Muscle layer of colon (tissue), 2 donors: ENCODE measurements at regions not wholly inside any gene's neighbourhood (a gene's known extent, or its start where the extent isn't known, plus 50 kb on each side); places are given as distances from the start of the nearest gene placed in this dataset.

Source experiments
- H3K27ac ChIP-seq: one replicate; pipeline ENCODE4 v1.7.0; 2013; ENCODE audit warnings: low read depth, mild to moderate bottlenecking, low read length, moderate library complexity
- H3K27me3 ChIP-seq, 2 donors: one replicate each; pipeline ENCODE4 v1.7.0; 2013; ENCODE audit warnings: low read length in 2 of 2, mild to moderate bottlenecking in 2 of 2; ENCODE audit not compliant: insufficient read depth in 2 of 2, control insufficient read depth in 1 of 2
- H3K36me3 ChIP-seq: one replicate; pipeline ENCODE4 v1.7.0; 2013; ENCODE audit warnings: mild to moderate bottlenecking, low read length; ENCODE audit not compliant: insufficient read depth
- H3K4me1 ChIP-seq: one replicate; pipeline ENCODE4 v1.7.0; 2013; ENCODE audit warnings: mild to moderate bottlenecking, low read length; ENCODE audit not compliant: insufficient read depth
- H3K4me3 ChIP-seq, 2 donors: one replicate each; pipeline ENCODE4 v1.7.0; 2013; ENCODE audit warnings: low read length in 2 of 2, low read depth in 1 of 2, mild to moderate bottlenecking in 1 of 2, moderate library complexity in 1 of 2
- H3K9ac ChIP-seq: one replicate; pipeline ENCODE4 v1.7.0; 2013; ENCODE audit warnings: low read length
- H3K9me3 ChIP-seq: one replicate; pipeline ENCODE4 v1.7.0; 2013; ENCODE audit warnings: mild to moderate bottlenecking, low read length
- donor health status: abdominal sarcoma.
- donor health status: Adenocarcinoma of cecum.

- Histone ChIP-seq H3K9me3 (no peaks in the 10 kb centered on the region), H3K36me3 (no peaks in the 10 kb centered on the region), H3K9ac (no peak overlapping the region), H3K4me1 (no peaks in the 10 kb centered on the region), H3K27me3 (no peaks in the 10 kb centered on the region), H3K27ac (no peak overlapping the region), H3K4me3 (no peak overlapping the region)
These were observed 160.1 kb upstream of the IRX3 start for GRCh38 chr16:54446639-54447038.

- no peak overlapping the region for H3K4me3 ChIP-seq
- no peaks in the 10 kb centered on the region for H3K9me3 ChIP-seq
- no peaks in the 10 kb centered on the region for H3K4me1 ChIP-seq
- H3K27ac ChIP-seq: no peak overlapping the region
- H3K36me3 ChIP-seq: no peaks in the 10 kb centered on the region
- H3K9ac ChIP-seq: no peak overlapping the region
- H3K27me3 ChIP-seq: no peaks in the 10 kb centered on the region
These were observed 158.4 kb upstream of the IRX3 start for GRCh38 chr16:54444851-54445458.

GRCh38 chr16:54443839-54444238 is 157.3 kb upstream of the IRX3 start:
- no peaks in the 10 kb centered on the region for H3K36me3 ChIP-seq
- H3K27ac ChIP-seq: no peak overlapping the region
- H3K4me3 ChIP-seq: no peak overlapping the region
- no peaks in the 10 kb centered on the region for H3K9me3 ChIP-seq
- no peaks in the 10 kb centered on the region for H3K4me1 ChIP-seq
- no peaks in the 10 kb centered on the region for H3K27me3 ChIP-seq
- H3K9ac ChIP-seq: no peak overlapping the region

GRCh38 chr16:54443352-54443751 is 156.8 kb upstream of the IRX3 start:
- H3K4me1 ChIP-seq: no peaks in the 10 kb centered on the region
- no peaks in the 10 kb centered on the region for H3K27me3 ChIP-seq

GRCh38 chr16:54442864-54443263 is 156.3 kb upstream of the IRX3 start:
- Histone ChIP-seq H3K27ac (no peak overlapping the region), H3K4me1 (no peaks in the 10 kb centered on the region), H3K9me3 (no peaks in the 10 kb centered on the region), H3K36me3 (no peaks in the 10 kb centered on the region), H3K9ac (no peak overlapping the region), H3K27me3 (no peaks in the 10 kb centered on the region), H3K4me3 (no peak overlapping the region)

More at GRCh38 chr16:54443352-54443751, 156.8 kb upstream of the IRX3 start:
- no peak overlapping the region for H3K4me3 ChIP-seq
- H3K9me3 ChIP-seq: no peaks in the 10 kb centered on the region
- no peak overlapping the region for H3K9ac ChIP-seq
- H3K36me3 ChIP-seq: no peaks in the 10 kb centered on the region
- H3K27ac ChIP-seq: no peak overlapping the region

GRCh38 chr16:54438469-54438868 is 151.9 kb upstream of the IRX3 start:
- H3K4me3 ChIP-seq: no peak overlapping the region
- no peaks in the 10 kb centered on the region for H3K4me1 ChIP-seq
- H3K27ac ChIP-seq: no peak overlapping the region
- H3K36me3 ChIP-seq: no peaks in the 10 kb centered on the region
- H3K27me3 ChIP-seq: peaks cover 0 to 5% of the 10 kb centered on the region in 2 donors
- no peak overlapping the region for H3K9ac ChIP-seq
- no peaks in the 10 kb centered on the region for H3K9me3 ChIP-seq

GRCh38 chr16:54437921-54438320 is 151.3 kb upstream of the IRX3 start:
- no peak overlapping the region for H3K9ac ChIP-seq
- H3K9me3 ChIP-seq: no peaks in the 10 kb centered on the region
- no peak overlapping the region for H3K4me3 ChIP-seq

GRCh38 chr16:54437401-54437800 is 150.8 kb upstream of the IRX3 start:
- Histone ChIP-seq H3K9me3 (no peaks in the 10 kb centered on the region), H3K27me3 (peaks cover 5% of the 10 kb centered on the region in 2 donors), H3K9ac (no peak overlapping the region), H3K27ac (no peak overlapping the region), H3K36me3 (no peaks in the 10 kb centered on the region), H3K4me3 (no peak overlapping the region), H3K4me1 (no peaks in the 10 kb centered on the region)

More at GRCh38 chr16:54437921-54438320, 151.3 kb upstream of the IRX3 start:
- H3K36me3 ChIP-seq: no peaks in the 10 kb centered on the region
- peaks cover 3 to 5% of the 10 kb centered on the region in 2 donors for H3K27me3 ChIP-seq
- no peaks in the 10 kb centered on the region for H3K4me1 ChIP-seq
- H3K27ac ChIP-seq: no peak overlapping the region

- H3K27ac ChIP-seq: no peak overlapping the region
- H3K27me3 ChIP-seq: peaks cover 5% of the 10 kb centered on the region in 2 donors
These were observed 149.8 kb upstream of the IRX3 start for GRCh38 chr16:54436346-54436745.

GRCh38 chr16:54434859-54435258 is 148.3 kb upstream of the IRX3 start:
- H3K9ac ChIP-seq: no peak overlapping the region
- no peaks in the 10 kb centered on the region for H3K4me1 ChIP-seq
- no peaks in the 10 kb centered on the region for H3K36me3 ChIP-seq
- no peak overlapping the region for H3K27ac ChIP-seq
- no peak overlapping the region for H3K4me3 ChIP-seq
- peaks cover 7% of the 10 kb centered on the region for H3K9me3 ChIP-seq
- peaks cover 5 to 8% of the 10 kb centered on the region in 2 donors for H3K27me3 ChIP-seq

More at GRCh38 chr16:54436346-54436745, 149.8 kb upstream of the IRX3 start:
- no peaks in the 10 kb centered on the region for H3K36me3 ChIP-seq
- H3K4me3 ChIP-seq: no peak overlapping the region
- no peaks in the 10 kb centered on the region for H3K9me3 ChIP-seq
- H3K4me1 ChIP-seq: no peaks in the 10 kb centered on the region
- no peak overlapping the region for H3K9ac ChIP-seq

GRCh38 chr16:54432897-54433229 is 146.3 kb upstream of the IRX3 start:
- Histone ChIP-seq H3K4me1 (no peaks in the 10 kb centered on the region), H3K27ac (no peak overlapping the region), H3K27me3 (peaks cover 5 to 9% of the 10 kb centered on the region in 2 donors), H3K9ac (no peak overlapping the region), H3K4me3 (no peak overlapping the region), H3K9me3 (peaks cover 18% of the 10 kb centered on the region), H3K36me3 (no peaks in the 10 kb centered on the region)
